CD8-positive, alpha-beta memory T cell (primary cell): ENCODE measurements at regions not wholly inside any gene's neighbourhood (a gene's known extent, or its start where the extent isn't known, plus 50 kb on each side); places are given as distances from the start of the nearest gene placed in this dataset.

Source experiments
- CTCF ChIA-PET: fragments of 350-600 bp; sonication (Branson Sonifier 250); formaldehyde crosslinking; loops from one replicate; lab custom pipeline; 2021; ENCODE audit warnings: antibody characterized with exemption; lab: Charles Lee
- POLR2A ChIA-PET: fragments of 350-600 bp; sonication (Branson Sonifier 250); formaldehyde crosslinking; loops from one replicate; lab custom pipeline; 2021; ENCODE audit warnings: antibody characterized with exemption; lab: Charles Lee
- DNase-seq, 5 donors: peaks; one replicate each; pipeline versions ENCODE4 v3.0.0 to v3.0.0-alpha.2; 2020 to 2022; ENCODE audit warnings: mixed read lengths in 1 of 5
- H3K27ac ChIP-seq: one replicate; pipeline ENCODE4 v1.7.0; 2013; ENCODE audit warnings: low read depth, mild to moderate bottlenecking, low read length, moderate library complexity
- H3K27me3 ChIP-seq: 2 replicates; pipeline ENCODE4 v1.7.0; 2013; ENCODE audit warnings: low read length, mild to moderate bottlenecking; ENCODE audit not compliant: insufficient read depth, poor library complexity, severe bottlenecking
- H3K36me3 ChIP-seq: 2 replicates; pipeline ENCODE4 v1.7.0; 2013; ENCODE audit warnings: mild to moderate bottlenecking, low read length, moderate library complexity; ENCODE audit not compliant: insufficient read depth
- H3K4me1 ChIP-seq: 2 replicates; pipeline ENCODE4 v1.7.0; 2013; ENCODE audit warnings: mild to moderate bottlenecking, low read length, moderate library complexity; ENCODE audit not compliant: insufficient read depth
- H3K4me3 ChIP-seq: 2 replicates; pipeline ENCODE4 v1.7.0; 2013; ENCODE audit warnings: mild to moderate bottlenecking, low read length
- H3K9me3 ChIP-seq: 2 replicates; pipeline ENCODE4 v1.7.0; 2013; ENCODE audit warnings: mild to moderate bottlenecking, low read length
- H3K27ac Mint-ChIP-seq, 8 donors: one replicate each; pipeline ENCODE4 v1.8.0; 2020 to 2021; ENCODE audit warnings: mixed read lengths in 8 of 8, mild to moderate bottlenecking in 6 of 8, inconsistent platforms in 3 of 8, moderate library complexity in 3 of 8
- H3K27me3 Mint-ChIP-seq, 2 donors: one replicate each; pipeline ENCODE4 v1.8.0; 2020 to 2021; ENCODE audit warnings: mixed read lengths in 2 of 2, mild to moderate bottlenecking in 1 of 2, moderate library complexity in 1 of 2
- H3K36me3 Mint-ChIP-seq, 3 donors: one replicate each; pipeline ENCODE4 v1.8.0; 2020 to 2021; ENCODE audit warnings: mixed read lengths in 3 of 3, inconsistent platforms in 1 of 3, mild to moderate bottlenecking in 1 of 3
- H3K4me1 Mint-ChIP-seq, 3 donors: one replicate each; pipeline ENCODE4 v1.8.0; 2020 to 2021; ENCODE audit warnings: mixed read lengths in 3 of 3, inconsistent platforms in 1 of 3, mild to moderate bottlenecking in 1 of 3
- H3K4me3 Mint-ChIP-seq, 7 donors: one replicate each; pipeline ENCODE4 v1.8.0; 2020 to 2021; ENCODE audit warnings: mixed read lengths in 7 of 7, mild to moderate bottlenecking in 6 of 7, moderate library complexity in 4 of 7, inconsistent platforms in 2 of 7
- H3K9me3 Mint-ChIP-seq, 5 donors: one replicate each; pipeline ENCODE4 v1.8.0; 2020 to 2022; ENCODE audit warnings: mixed read lengths in 5 of 5, mild to moderate bottlenecking in 3 of 5, moderate library complexity in 2 of 5, inconsistent platforms in 1 of 5

GRCh38 chr4:176409627-176410026 is 89.9 kb downstream of the SPCS3 start:
- ChIA-PET POLR2A (no interaction called here), CTCF (no interaction called here)
- Histone ChIP-seq H3K27ac (no peak overlapping the region), H3K27me3 (no peaks in the 10 kb centered on the region), H3K4me3 (no peak overlapping the region), H3K4me1 (no peaks in the 10 kb centered on the region), H3K9me3 (no peaks in the 10 kb centered on the region), H3K36me3 (no peaks in the 10 kb centered on the region)
- no peaks in the 10 kb centered on the region for H3K4me1 Mint-ChIP-seq
- H3K9me3 Mint-ChIP-seq = peaks cover 0 to 3% (median 0%) of the 10 kb centered on the region in 5 donors
- no peaks in the 10 kb centered on the region for H3K27me3 Mint-ChIP-seq
- no peak overlapping the region for H3K27ac Mint-ChIP-seq
- DNase-seq = no peak
- H3K36me3 Mint-ChIP-seq = no peaks in the 10 kb centered on the region
- no peak overlapping the region for H3K4me3 Mint-ChIP-seq

DNA sequence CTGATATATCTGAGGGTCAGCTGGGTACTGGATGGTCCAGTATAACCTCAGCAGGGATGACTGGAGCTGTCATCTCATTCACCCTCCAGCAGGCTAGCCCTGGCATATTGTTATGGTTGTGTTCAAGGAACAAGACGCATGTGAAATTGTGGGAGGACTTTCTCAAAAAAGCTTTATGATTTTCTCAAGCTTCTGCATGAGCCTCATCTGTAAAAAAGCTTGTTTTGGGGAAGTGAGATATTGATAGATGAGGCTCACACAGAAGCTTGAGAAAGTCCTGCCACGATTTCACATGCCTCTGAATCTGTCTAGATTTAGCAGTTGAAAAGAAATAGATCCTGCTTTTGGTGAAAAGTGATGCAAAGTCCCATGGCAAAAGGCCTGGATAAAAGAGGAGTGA is 93.4 kb downstream of the SPCS3 start:
- H3K9me3 ChIP-seq = no peaks in the 10 kb centered on the region
- POLR2A ChIA-PET = no interaction called here
- Mint-ChIP-seq H3K27me3 (peaks cover 1 to 4% of the 10 kb centered on the region in 2 donors), H3K27ac (no peak overlapping the region), H3K36me3 (no peaks in the 10 kb centered on the region), H3K4me1 (no peaks in the 10 kb centered on the region), H3K4me3 (no peak overlapping the region), H3K9me3 (peaks cover 0 to 8% (median 0%) of the 10 kb centered on the region in 5 donors)
- CTCF ChIA-PET = no interaction called here
- H3K36me3 ChIP-seq = no peaks in the 10 kb centered on the region
- no peak for DNase-seq
- H3K27ac ChIP-seq = no peak overlapping the region
- H3K27me3 ChIP-seq = no peaks in the 10 kb centered on the region
- H3K4me1 ChIP-seq = no peaks in the 10 kb centered on the region
- H3K4me3 ChIP-seq = no peak overlapping the region

DNA sequence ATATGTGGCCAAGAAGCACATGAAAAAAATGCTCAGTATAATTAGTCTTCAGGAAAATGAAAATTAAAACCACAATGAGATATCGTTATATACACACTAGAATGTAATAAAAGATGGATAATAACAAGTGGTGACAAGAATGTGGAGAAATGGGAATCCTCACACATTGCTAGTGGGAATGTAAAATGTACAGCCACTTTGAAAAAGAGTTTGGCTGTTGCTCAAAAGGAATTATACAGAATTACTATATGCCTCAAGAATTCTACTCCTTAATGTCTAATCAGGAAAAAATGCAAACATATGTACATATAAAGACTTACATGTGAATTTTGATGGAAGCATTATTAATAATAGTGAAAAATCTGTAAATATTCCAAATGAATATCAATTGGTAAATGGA is 102.2 kb downstream of the SPCS3 start:
- Histone ChIP-seq H3K4me1 (no peaks in the 10 kb centered on the region), H3K27ac (no peak overlapping the region), H3K4me3 (no peak overlapping the region), H3K27me3 (no peaks in the 10 kb centered on the region), H3K9me3 (no peaks in the 10 kb centered on the region), H3K36me3 (no peaks in the 10 kb centered on the region)
- POLR2A ChIA-PET = no interaction called here
- Mint-ChIP-seq H3K27ac (no peak overlapping the region), H3K27me3 (peaks cover 0 to 3% of the 10 kb centered on the region in 2 donors), H3K4me1 (no peaks in the 10 kb centered on the region), H3K36me3 (no peaks in the 10 kb centered on the region), H3K4me3 (no peak overlapping the region), H3K9me3 (peaks cover 0 to 5% (median 2%) of the 10 kb centered on the region in 5 donors)
- DNase-seq = no peak
- CTCF ChIA-PET = no interaction called here

GRCh38 chr4:176422511-176422910 is 102.7 kb downstream of the SPCS3 start:
- no peaks in the 10 kb centered on the region for H3K36me3 ChIP-seq
- no peak overlapping the region for H3K27ac ChIP-seq
- Mint-ChIP-seq H3K4me1 (no peaks in the 10 kb centered on the region), H3K36me3 (no peaks in the 10 kb centered on the region), H3K9me3 (peaks cover 0 to 3% (median 1%) of the 10 kb centered on the region in 5 donors), H3K4me3 (no peak overlapping the region), H3K27me3 (no peaks in the 10 kb centered on the region), H3K27ac (no peak overlapping the region)
- no peak for DNase-seq
- H3K9me3 ChIP-seq = no peaks in the 10 kb centered on the region
- H3K27me3 ChIP-seq = no peaks in the 10 kb centered on the region
- H3K4me3 ChIP-seq = no peak overlapping the region
- CTCF ChIA-PET = no interaction called here
- H3K4me1 ChIP-seq = no peaks in the 10 kb centered on the region
- POLR2A ChIA-PET = no interaction called here

GRCh38 chr4:176425035-176425434 is 105.3 kb downstream of the SPCS3 start:
- no peak for DNase-seq
- no peaks in the 10 kb centered on the region for H3K36me3 ChIP-seq
- H3K27ac Mint-ChIP-seq = no peak overlapping the region
- H3K4me1 Mint-ChIP-seq = no peaks in the 10 kb centered on the region
- CTCF ChIA-PET = no interaction called here
- no peaks in the 10 kb centered on the region for H3K4me1 ChIP-seq
- no peak overlapping the region for H3K27ac ChIP-seq
- H3K27me3 Mint-ChIP-seq = peaks cover 0 to 4% of the 10 kb centered on the region in 2 donors
- H3K4me3 Mint-ChIP-seq = no peak overlapping the region
- H3K9me3 Mint-ChIP-seq = peaks cover 0 to 4% (median 1%) of the 10 kb centered on the region in 5 donors
- no peaks in the 10 kb centered on the region for H3K9me3 ChIP-seq
- H3K27me3 ChIP-seq = no peaks in the 10 kb centered on the region
- POLR2A ChIA-PET = no interaction called here
- H3K36me3 Mint-ChIP-seq = no peaks in the 10 kb centered on the region
- no peak overlapping the region for H3K4me3 ChIP-seq

DNA sequence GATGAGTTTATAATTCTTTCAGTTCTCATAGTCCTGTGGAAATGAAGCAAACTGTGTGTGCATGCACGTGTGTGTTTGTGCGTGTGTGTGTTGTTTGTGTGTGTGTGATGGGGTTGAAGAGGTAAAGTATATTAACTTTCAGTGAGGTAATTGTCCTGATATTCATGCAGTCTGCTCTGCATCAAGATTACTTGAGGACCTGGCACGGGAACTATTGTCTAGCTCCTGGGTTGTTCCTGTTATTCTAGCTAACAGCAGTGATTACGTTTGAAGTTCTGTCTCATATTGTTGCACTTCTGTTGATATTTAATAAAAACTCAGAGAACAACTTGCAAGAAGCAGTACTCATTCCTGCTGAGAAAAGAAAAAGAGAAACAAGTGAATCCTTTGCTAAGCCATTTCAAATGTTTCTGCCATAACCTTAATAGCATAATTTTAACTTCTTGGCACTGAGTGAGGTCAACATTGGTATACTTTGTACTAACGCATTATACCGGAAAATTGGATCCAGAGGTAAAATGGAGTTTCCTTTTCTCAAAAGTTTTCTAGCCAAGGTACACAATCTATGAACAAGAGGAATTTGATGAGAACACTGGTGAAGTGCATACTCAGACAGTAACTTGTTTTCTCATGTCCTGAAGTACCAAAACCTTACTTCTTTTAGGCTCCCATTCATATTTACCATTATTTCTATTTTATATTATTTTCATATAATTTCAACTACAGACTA is 113.2 kb downstream of the SPCS3 start:
- H3K9me3 Mint-ChIP-seq = peaks cover 0 to 2% (median 1%) of the 10 kb centered on the region in 5 donors
- CTCF ChIA-PET = no interaction called here
- no peak for DNase-seq
- H3K4me3 Mint-ChIP-seq = no peak overlapping the region
- POLR2A ChIA-PET = no interaction called here
- peaks cover 0 to 1% (median 0%) of the 10 kb centered on the region in 3 donors for H3K36me3 Mint-ChIP-seq
- peaks cover 0 to 5% of the 10 kb centered on the region in 2 donors for H3K27me3 Mint-ChIP-seq
- Histone ChIP-seq H3K27ac (no peak overlapping the region), H3K4me1 (no peaks in the 10 kb centered on the region), H3K27me3 (no peaks in the 10 kb centered on the region), H3K9me3 (no peaks in the 10 kb centered on the region), H3K36me3 (no peaks in the 10 kb centered on the region), H3K4me3 (no peak overlapping the region)
- H3K27ac Mint-ChIP-seq = no peak overlapping the region
- H3K4me1 Mint-ChIP-seq = peaks cover 0 to 11% (median 8%) of the 10 kb centered on the region in 3 donors

DNA sequence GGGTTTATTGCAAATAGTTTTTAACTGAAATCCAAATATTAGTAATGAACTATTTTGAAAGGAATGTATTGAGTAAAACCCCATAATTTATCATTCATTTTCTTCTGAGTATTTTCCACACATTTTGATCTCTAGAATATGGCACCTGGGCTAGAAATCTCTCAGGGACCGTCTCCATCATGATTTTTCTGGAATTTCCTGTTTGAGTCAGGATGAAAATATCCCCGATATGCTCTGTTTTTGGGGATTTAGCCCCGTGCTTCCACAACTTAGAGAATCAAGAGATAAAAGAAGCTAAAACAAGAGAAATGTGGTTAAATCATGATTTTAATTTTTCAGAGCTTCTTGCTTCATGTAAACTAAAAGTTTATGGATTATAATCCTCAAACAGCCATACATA is 114.2 kb downstream of the SPCS3 start:
- no peak overlapping the region for H3K27ac Mint-ChIP-seq
- H3K4me1 ChIP-seq = no peaks in the 10 kb centered on the region
- DNase-seq = no peak
- H3K27ac ChIP-seq = no peak overlapping the region
- no peak overlapping the region for H3K4me3 Mint-ChIP-seq
- H3K36me3 ChIP-seq = no peaks in the 10 kb centered on the region
- no peaks in the 10 kb centered on the region for H3K27me3 ChIP-seq
- ChIA-PET POLR2A (no interaction called here), CTCF (no interaction called here)
- H3K36me3 Mint-ChIP-seq = peaks cover 0 to 1% (median 0%) of the 10 kb centered on the region in 3 donors
- peaks cover 0 to 11% (median 8%) of the 10 kb centered on the region in 3 donors for H3K4me1 Mint-ChIP-seq
- H3K27me3 Mint-ChIP-seq = peaks cover 0 to 2% of the 10 kb centered on the region in 2 donors
- no peak overlapping the region for H3K4me3 ChIP-seq
- no peaks in the 10 kb centered on the region for H3K9me3 ChIP-seq
- peaks cover 0 to 2% (median 1%) of the 10 kb centered on the region in 5 donors for H3K9me3 Mint-ChIP-seq

GRCh38 chr4:176435901-176436292 is 116.1 kb downstream of the SPCS3 start:
- Mint-ChIP-seq H3K36me3 (no peaks in the 10 kb centered on the region), H3K9me3 (peaks cover 0 to 2% (median 0%) of the 10 kb centered on the region in 5 donors), H3K4me1 (peaks cover 0 to 11% (median 8%) of the 10 kb centered on the region in 3 donors), H3K27ac (no peak overlapping the region), H3K27me3 (peaks cover 0 to 2% of the 10 kb centered on the region in 2 donors), H3K4me3 (no peak overlapping the region)
- Histone ChIP-seq H3K27ac (no peak overlapping the region), H3K36me3 (no peaks in the 10 kb centered on the region), H3K4me3 (no peak overlapping the region), H3K27me3 (no peaks in the 10 kb centered on the region), H3K4me1 (no peaks in the 10 kb centered on the region), H3K9me3 (no peaks in the 10 kb centered on the region)
- DNase-seq = no peak
- ChIA-PET POLR2A (no interaction called here), CTCF (no interaction called here)
